ENCODE measurements at regions not wholly inside any gene's neighbourhood (a gene's known extent, or its start where the extent isn't known, plus 50 kb on each side); places are given as distances from the start of the nearest gene placed in this dataset.

DNA sequence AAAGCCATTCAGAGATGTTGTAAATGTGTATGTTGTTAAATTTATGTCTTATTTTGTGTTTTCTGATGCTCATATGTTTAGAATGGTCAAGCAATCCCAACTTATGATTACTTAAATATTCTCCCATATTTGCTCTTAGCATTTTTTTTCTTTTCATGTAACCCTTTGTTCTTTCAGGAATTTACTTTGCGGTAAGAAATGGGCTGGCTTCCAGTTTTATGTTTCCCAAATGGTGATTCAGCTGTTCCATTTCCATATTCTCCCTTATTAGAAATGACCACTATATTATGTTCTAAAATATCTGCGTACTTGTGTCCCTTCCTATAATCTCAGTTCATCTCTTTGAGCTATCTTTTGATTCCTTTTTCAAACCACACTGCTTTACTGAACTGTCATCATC is 113.7 kb downstream of the CDH26 start:
- Mint-ChIP-seq H3K4me1 (peaks cover 3% of the 10 kb centered on the region), H3K27me3 (ENCODE audit: insufficient read depth) (no peaks in the 10 kb centered on the region), H3K9me3 (peaks cover 5% of the 10 kb centered on the region), H3K4me3 (no peak overlapping the region), H3K36me3 (ENCODE audit: low read depth) (no peaks in the 10 kb centered on the region), H3K27ac (no peak overlapping the region)
- Histone ChIP-seq H3K27me3 (ENCODE audit: control insufficient read depth, insufficient read depth, low read length, poor library complexity, severe bottlenecking) (no peaks in the 10 kb centered on the region), H3K9ac (ENCODE audit: extremely low read depth, low read length, poor library complexity, severe bottlenecking) (no peak overlapping the region), H3K36me3 (ENCODE audit: control insufficient read depth, insufficient read depth, low read length) (no peaks in the 10 kb centered on the region), H3K27ac (ENCODE audit: low read depth, low read length) (no peak overlapping the region), H3K4me1 (ENCODE audit: control insufficient read depth, insufficient read depth, low read length) (no peaks in the 10 kb centered on the region), H3K4me3 (ENCODE audit: low read length) (no peak overlapping the region), H3K9me3 (ENCODE audit: control insufficient read depth, low read length) (no peaks in the 10 kb centered on the region)
- no peak for DNase-seq
- TF ChIP-seq CTCF (conservative IDR thresholded peaks at IDR 0.05) = no peak
- WGBS, 2 experiments (ENCODE audit: insufficient coverage in 1 of 2, insufficient read length in 1 of 2) = 89 to 96% methylated on average over 2 of the region's 2 CpGs

DNA sequence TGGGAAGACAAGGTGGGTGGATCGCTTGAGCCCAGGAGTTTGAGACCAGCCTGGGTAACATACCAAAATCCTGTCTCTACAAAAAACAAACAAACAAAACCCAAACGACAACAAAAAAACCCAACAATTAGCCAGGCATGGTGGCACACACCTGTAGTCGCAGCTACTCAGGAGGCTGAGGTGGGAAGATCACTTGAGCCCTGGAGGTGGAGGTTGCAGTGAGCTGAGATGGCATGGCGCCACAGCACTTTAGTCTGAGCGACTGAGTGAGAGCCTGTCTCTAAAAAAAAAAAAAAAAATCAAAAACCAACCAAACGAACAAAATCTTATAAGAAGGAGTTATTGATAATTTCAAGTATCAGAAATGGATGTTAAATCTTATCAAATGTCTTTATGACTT is 114.9 kb downstream of the CDH26 start:
- no peak for DNase-seq
- WGBS, 2 experiments (ENCODE audit: insufficient coverage in 1 of 2, insufficient read length in 1 of 2) = 97 to 100% methylated on average over 1 to 4 of the region's 6 CpGs

DNA sequence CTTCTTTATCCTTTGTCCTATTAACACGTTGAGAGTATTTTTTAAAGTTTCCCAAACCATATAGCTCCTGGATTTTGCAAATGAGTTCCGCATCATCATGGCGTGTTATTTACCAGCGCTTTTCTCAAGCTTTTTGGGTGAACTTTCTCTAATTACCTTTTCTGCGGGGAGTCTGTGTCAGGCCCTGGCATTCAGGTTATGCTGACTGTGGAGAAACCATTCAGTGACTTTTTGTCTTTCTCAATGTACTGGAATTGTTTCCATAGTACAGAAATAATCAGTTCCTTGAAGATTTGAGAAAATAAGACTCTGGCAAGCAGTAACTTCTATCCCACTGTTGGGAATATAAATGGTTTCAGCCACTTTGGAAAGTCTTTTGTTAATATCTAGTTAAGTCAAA is 115.3 kb downstream of the CDH26 start:
- no peaks in the 10 kb centered on the region for H3K4me1 ChIP-seq (ENCODE audit: control insufficient read depth, insufficient read depth, low read length)
- Mint-ChIP-seq H3K4me1 (peaks cover 3% of the 10 kb centered on the region), H3K27ac (no peak overlapping the region), H3K4me3 (no peak overlapping the region), H3K27me3 (ENCODE audit: insufficient read depth) (peaks cover 3% of the 10 kb centered on the region), H3K9me3 (peaks cover 2% of the 10 kb centered on the region), H3K36me3 (ENCODE audit: low read depth) (no peaks in the 10 kb centered on the region)
- H3K36me3 ChIP-seq (ENCODE audit: control insufficient read depth, insufficient read depth, low read length) = no peaks in the 10 kb centered on the region
- H3K9me3 ChIP-seq (ENCODE audit: control insufficient read depth, low read length) = no peaks in the 10 kb centered on the region
- H3K27me3 ChIP-seq (ENCODE audit: control insufficient read depth, insufficient read depth, low read length, poor library complexity, severe bottlenecking) = no peaks in the 10 kb centered on the region
- no peak overlapping the region for H3K9ac ChIP-seq (ENCODE audit: extremely low read depth, low read length, poor library complexity, severe bottlenecking)
- no peak for DNase-seq
- no peak overlapping the region for H3K27ac ChIP-seq (ENCODE audit: low read depth, low read length)
- no peak for TF ChIP-seq CTCF (conservative IDR thresholded peaks at IDR 0.05)
- no peak overlapping the region for H3K4me3 ChIP-seq (ENCODE audit: low read length)
- 83 to 90% methylated on average over 5 of the region's 5 CpGs for WGBS, 2 experiments (ENCODE audit: insufficient coverage in 1 of 2, insufficient read length in 1 of 2)

More for the DNA sequence above, 114.9 kb downstream of the CDH26 start:
- Mint-ChIP-seq H3K4me3 (no peak overlapping the region), H3K36me3 (ENCODE audit: low read depth) (no peaks in the 10 kb centered on the region), H3K9me3 (peaks cover 2% of the 10 kb centered on the region), H3K27me3 (ENCODE audit: insufficient read depth) (peaks cover 3% of the 10 kb centered on the region), H3K27ac (no peak overlapping the region), H3K4me1 (peaks cover 3% of the 10 kb centered on the region)
- H3K27me3 ChIP-seq (ENCODE audit: control insufficient read depth, insufficient read depth, low read length, poor library complexity, severe bottlenecking) = no peaks in the 10 kb centered on the region
- H3K4me3 ChIP-seq (ENCODE audit: low read length) = no peak overlapping the region
- no peaks in the 10 kb centered on the region for H3K36me3 ChIP-seq (ENCODE audit: control insufficient read depth, insufficient read depth, low read length)
- H3K9ac ChIP-seq (ENCODE audit: extremely low read depth, low read length, poor library complexity, severe bottlenecking) = no peak overlapping the region
- no peak for TF ChIP-seq CTCF (conservative IDR thresholded peaks at IDR 0.05)
- H3K9me3 ChIP-seq (ENCODE audit: control insufficient read depth, low read length) = no peaks in the 10 kb centered on the region
- no peaks in the 10 kb centered on the region for H3K4me1 ChIP-seq (ENCODE audit: control insufficient read depth, insufficient read depth, low read length)
- no peak overlapping the region for H3K27ac ChIP-seq (ENCODE audit: low read depth, low read length)

Measured in endodermal cell (in vitro differentiated cells).